ENCODE measurements at regions not wholly inside any gene's neighbourhood (a gene's known extent, or its start where the extent isn't known, plus 50 kb on each side); places are given as distances from the start of the nearest gene placed in this dataset.

- intact Hi-C loops (cut with micrococcal nuclease; ENCODE audit: unreplicated experiment), result no loop called here
- ChIA-PET SMC1A (ENCODE audit: uncharacterized antibody, unreplicated experiment) (no interaction called here), POLR2A (no interaction called here), CTCF (no interaction called here), RAD21 (ENCODE audit: unreplicated experiment) (no interaction called here)
- DNase-seq (ENCODE audit: low read depth, low spot score) (no peak), ATAC-seq (no peak), FAIRE-seq (no peak)
- Histone ChIP-seq H3K36me3 (ENCODE audit: control insufficient read depth in 2 of 2, insufficient read depth in 2 of 2, low read length in 1 of 2) (no peaks in the 10 kb centered on the region), H3K9me3 (replicated peaks; ENCODE audit: control insufficient read depth, insufficient read depth, low read length) (no peaks in the 10 kb centered on the region), H2AFZ (ENCODE audit: control insufficient read depth, low read depth, low read length) (no peak overlapping the region), H3K4me3 (no peak overlapping the region), H4K20me1 (ENCODE audit: control insufficient read depth, insufficient read depth) (no peaks in the 10 kb centered on the region), H3K79me2 (ENCODE audit: control insufficient read depth, insufficient read depth, low read length) (no peaks in the 10 kb centered on the region), H3K4me1 (ENCODE audit: control insufficient read depth, insufficient read depth, low read length) (no peaks in the 10 kb centered on the region), H3K27me3 (replicated peaks in 1 of 2; ENCODE audit: control insufficient read depth in 2 of 2, insufficient read depth in 2 of 2, low read length in 1 of 2) (no peaks in the 10 kb centered on the region), H3K9ac (ENCODE audit: control insufficient read depth, insufficient read depth, low read length) (no peak overlapping the region), H3K4me2 (ENCODE audit: control insufficient read depth, insufficient read depth) (no peak overlapping the region), H3K27ac (ENCODE audit: control insufficient read depth, insufficient read depth) (no peak overlapping the region)
- TF ChIP-seq NKRF (conservative IDR thresholded peaks at IDR 0.05) (no peak), NRF1 (conservative IDR thresholded peaks at IDR 0.05; ENCODE audit: low read depth, low read length) (no peak), SREBF1 (IDR thresholded peaks at IDR 0.05; ENCODE audit: low read length) (no peak), SUPT20H (IDR thresholded peaks at IDR 0.05; ENCODE audit: borderline replicate concordance, control insufficient read depth, low read depth, low read length) (no peak), CHD4 (IDR thresholded peaks at IDR 0.05) (no peak)
- no TSS peak for BruUV-seq (replicated peaks)
- in situ Hi-C loops (cut with MboI), result no loop called here
- WGBS (ENCODE audit: insufficient coverage, insufficient replicate concordance, low lambda C conversion rate, missing lambda C conversion rate), result 0% methylated on average over 1 of the region's 1 CpG
Measured at GRCh38 chr12:18799561-18799960, 61.6 kb downstream of the CAPZA3 start.

- no peak overlapping the region for H3K27ac ChIP-seq (ENCODE audit: control insufficient read depth, insufficient read depth)
- H4K20me1 ChIP-seq (ENCODE audit: control insufficient read depth, insufficient read depth), result no peaks in the 10 kb centered on the region
- no peak overlapping the region for H3K9ac ChIP-seq (ENCODE audit: control insufficient read depth, insufficient read depth, low read length)
- TF ChIP-seq RFX5 (IDR thresholded peaks at IDR 0.05; ENCODE audit: low read depth, low read length) (no peak), IRF3 (IDR thresholded peaks at IDR 0.05) (no peak), NFYB (IDR thresholded peaks at IDR 0.05; ENCODE audit: insufficient read depth, low read depth, low read length) (no peak), ZNF274 (IDR thresholded peaks at IDR 0.05; ENCODE audit: insufficient read depth, insufficient read length) (no peak)
- ATAC-seq, result no peak
- POLR2A ChIA-PET, result no interaction called here
- H3K36me3 ChIP-seq (ENCODE audit: control insufficient read depth in 2 of 2, insufficient read depth in 2 of 2, low read length in 1 of 2), result no peaks in the 10 kb centered on the region
- CTCF ChIA-PET, result no interaction called here
- no peak overlapping the region for H3K4me2 ChIP-seq (ENCODE audit: control insufficient read depth, insufficient read depth)
- no peaks in the 10 kb centered on the region; the same call in 2 of the 3 replicates for H3K9me3 ChIP-seq (replicated peaks; ENCODE audit: control insufficient read depth, insufficient read depth, low read length)
- H3K27me3 ChIP-seq (replicated peaks in 1 of 2; ENCODE audit: control insufficient read depth in 2 of 2, insufficient read depth in 2 of 2, low read length in 1 of 2), result no peaks in the 10 kb centered on the region
- no TSS peak for BruUV-seq (replicated peaks)
- RAD21 ChIA-PET (ENCODE audit: unreplicated experiment), result no interaction called here
- H3K4me1 ChIP-seq (ENCODE audit: control insufficient read depth, insufficient read depth, low read length), result no peaks in the 10 kb centered on the region
- no peaks in the 10 kb centered on the region for H3K79me2 ChIP-seq (ENCODE audit: control insufficient read depth, insufficient read depth, low read length)
- DNase-seq (ENCODE audit: low read depth, low spot score), result no peak
- WGBS (ENCODE audit: insufficient coverage, insufficient replicate concordance, low lambda C conversion rate, missing lambda C conversion rate), result 27% methylated on average over 10 of the region's 10 CpGs
- in situ Hi-C loops (cut with MboI), result no loop called here
- SMC1A ChIA-PET (ENCODE audit: uncharacterized antibody, unreplicated experiment), result no interaction called here
- H3K4me3 ChIP-seq, result no peak overlapping the region
- FAIRE-seq, result no peak
- intact Hi-C loops (cut with micrococcal nuclease; ENCODE audit: unreplicated experiment), result no loop called here
- H2AFZ ChIP-seq (ENCODE audit: control insufficient read depth, low read depth, low read length), result no peak overlapping the region
Measured at GRCh38 chr12:18805516-18806248, 67.8 kb downstream of the CAPZA3 start.

All from GM12878 (cell line).